HFF-Myc (cell line): ENCODE measurements at regions not wholly inside any gene's neighbourhood (a gene's known extent, or its start where the extent isn't known, plus 50 kb on each side); places are given as distances from the start of the nearest gene placed in this dataset.

Experiments used
- DNase-seq: peaks from one replicate; pipeline ENCODE4 v3.0.0-alpha.2; 2011; ENCODE audit warnings: low read depth; ENCODE audit errors: extremely low read depth
- H3K4me3 ChIP-seq: replicated peaks from 2 replicates; pipeline ENCODE4 v1.5.1; 2011; ENCODE audit warnings: low read depth, mild to moderate bottlenecking, control low read depth, low read length
- TF ChIP-seq, protein P1 (sequence below): IDR thresholded peaks from 2 replicates; pipeline ENCODE4 v1.5.1; 2012; ENCODE audit warnings: mild to moderate bottlenecking, low read depth, low read length, control low read depth; ENCODE audit errors: missing control alignments

- no peak overlapping the region for H3K4me3 ChIP-seq
- DNase-seq = peak; percentile 17
- TF ChIP-seq, protein P1, sequence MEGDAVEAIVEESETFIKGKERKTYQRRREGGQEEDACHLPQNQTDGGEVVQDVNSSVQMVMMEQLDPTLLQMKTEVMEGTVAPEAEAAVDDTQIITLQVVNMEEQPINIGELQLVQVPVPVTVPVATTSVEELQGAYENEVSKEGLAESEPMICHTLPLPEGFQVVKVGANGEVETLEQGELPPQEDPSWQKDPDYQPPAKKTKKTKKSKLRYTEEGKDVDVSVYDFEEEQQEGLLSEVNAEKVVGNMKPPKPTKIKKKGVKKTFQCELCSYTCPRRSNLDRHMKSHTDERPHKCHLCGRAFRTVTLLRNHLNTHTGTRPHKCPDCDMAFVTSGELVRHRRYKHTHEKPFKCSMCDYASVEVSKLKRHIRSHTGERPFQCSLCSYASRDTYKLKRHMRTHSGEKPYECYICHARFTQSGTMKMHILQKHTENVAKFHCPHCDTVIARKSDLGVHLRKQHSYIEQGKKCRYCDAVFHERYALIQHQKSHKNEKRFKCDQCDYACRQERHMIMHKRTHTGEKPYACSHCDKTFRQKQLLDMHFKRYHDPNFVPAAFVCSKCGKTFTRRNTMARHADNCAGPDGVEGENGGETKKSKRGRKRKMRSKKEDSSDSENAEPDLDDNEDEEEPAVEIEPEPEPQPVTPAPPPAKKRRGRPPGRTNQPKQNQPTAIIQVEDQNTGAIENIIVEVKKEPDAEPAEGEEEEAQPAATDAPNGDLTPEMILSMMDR = peak; percentile 94
Measured at GRCh38 chr2:241950413-241951315, 81.1 kb downstream of the RTP5 start.

- no peak overlapping the region for H3K4me3 ChIP-seq
- TF ChIP-seq, protein P1 = no peak
- DNase-seq = no peak
Measured at GRCh38 chr2:241951316-241951700, 81.8 kb downstream of the RTP5 start.

DNA sequence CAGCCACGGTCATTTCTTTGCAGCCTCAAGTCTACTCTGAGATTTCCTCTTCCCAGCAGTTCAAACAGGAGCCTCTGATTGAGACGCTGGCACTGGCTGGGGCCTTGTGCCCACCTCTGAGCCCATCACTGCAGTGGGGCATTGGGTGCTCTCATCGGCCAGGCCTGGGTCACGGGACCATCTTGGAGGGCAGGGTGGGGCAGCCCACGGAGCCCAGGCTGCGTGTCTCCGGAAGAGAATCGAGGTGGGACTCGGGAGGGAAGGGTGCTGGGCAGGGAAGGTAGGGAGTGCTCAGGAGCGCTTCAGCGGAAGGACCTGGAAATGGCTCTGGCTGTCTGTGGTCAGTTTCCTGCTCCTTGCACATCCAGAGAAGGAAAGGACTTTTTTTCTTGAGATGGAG, 82.4 kb downstream of the RTP5 start:
- H3K4me3 ChIP-seq = no peak overlapping the region
- DNase-seq = no peak
- TF ChIP-seq, protein P1 = no peak

DNA sequence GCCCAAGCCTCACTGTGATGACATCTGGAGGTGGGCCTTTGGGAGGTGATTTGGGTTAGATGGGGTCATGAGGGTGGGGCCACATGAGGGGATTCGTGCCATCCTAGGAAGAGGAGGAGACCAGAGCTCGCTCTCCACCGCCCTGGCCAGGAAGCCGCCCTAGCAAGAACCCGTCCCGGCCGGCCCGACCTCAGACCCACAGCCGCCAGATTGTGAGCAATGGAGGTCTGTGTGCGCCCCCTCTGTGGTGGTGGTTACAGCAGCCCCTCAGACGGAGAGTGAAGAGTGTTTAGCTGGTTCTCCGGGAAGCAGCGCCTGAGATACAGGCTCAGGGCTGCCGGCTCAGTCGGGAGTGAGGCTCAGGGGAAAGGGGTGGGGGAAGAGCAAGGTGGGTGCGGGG, 83.3 kb downstream of the RTP5 start:
- no peak for DNase-seq
- TF ChIP-seq, protein P1 = no peak
- no peak overlapping the region for H3K4me3 ChIP-seq

- H3K4me3 ChIP-seq = no peak overlapping the region
- TF ChIP-seq, protein P1 = no peak
- no peak for DNase-seq
Measured at GRCh38 chr2:241953324-241953928, 83.9 kb downstream of the RTP5 start.

DNA sequence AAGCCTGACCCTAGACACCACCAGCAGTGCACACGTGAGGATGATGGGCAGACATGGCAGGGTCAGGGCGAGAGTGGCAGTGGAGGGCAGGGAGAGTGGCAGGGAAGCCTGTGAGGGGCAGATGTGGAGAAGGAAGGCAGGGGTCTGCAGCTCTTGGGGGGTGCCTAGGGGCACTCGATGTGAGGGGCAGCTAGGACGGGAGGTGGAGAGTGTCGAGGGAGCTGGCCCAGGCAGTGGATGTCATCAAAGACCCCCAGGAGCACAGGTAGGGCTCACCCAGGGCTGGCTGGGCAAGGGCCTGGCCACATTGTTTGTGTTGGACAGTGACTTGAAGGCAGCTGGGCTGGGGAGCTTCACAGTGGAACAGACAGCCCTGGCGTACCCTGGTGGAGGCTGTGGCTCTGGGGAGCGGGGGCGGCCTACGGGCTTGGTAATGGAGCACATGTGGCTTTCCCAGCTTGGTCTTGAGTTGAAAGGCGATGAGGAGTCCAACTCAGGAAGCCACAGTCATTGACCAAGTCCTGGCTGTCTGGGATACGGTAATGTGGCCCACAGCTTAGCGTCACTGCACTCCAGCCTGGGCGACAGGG, 87.1 kb downstream of the RTP5 start:
- TF ChIP-seq, protein P1 = no peak
- no peak overlapping the region for H3K4me3 ChIP-seq

More for the DNA sequence above, 87.1 kb downstream of the RTP5 start:
- DNase-seq = no peak
